Transverse colon (tissue), 4 donors: ENCODE measurements at regions not wholly inside any gene's neighbourhood (a gene's known extent, or its start where the extent isn't known, plus 50 kb on each side); places are given as distances from the start of the nearest gene placed in this dataset.
"Not testable (repeated sequence)": the region's sequence is repeated elsewhere in the genome, so short reads cannot be mapped to it uniquely, and the experiment has no call there.

ENCODE experiments used
- EP300 ChIP-seq: sonication (generic); formaldehyde crosslinking; IDR thresholded peaks from one replicate; pipeline ENCODE4 v1.6.1; 2017; ENCODE audit warnings: antibody characterized with exemption, low read depth
- POLR2A ChIP-seq: fragments of 450-650 bp; IDR thresholded peaks from one replicate; pipeline ENCODE4 v1.6.1; 2016; ENCODE audit warnings: antibody characterized with exemption, mild to moderate bottlenecking, moderate library complexity
- POLR2AphosphoS5 ChIP-seq, 3 donors: sonication (generic); formaldehyde crosslinking; IDR thresholded peaks; one replicate each; pipeline ENCODE4 v1.6.1; 2016; ENCODE audit warnings: antibody characterized with exemption in 3 of 3
- TF ChIP-seq, protein P1 (sequence below), 5 experiments: fragments of 200-600 bp in 3 of 5; fragments of 450-650 bp in 2 of 5; sonication (generic) in 3 of 5; IDR thresholded peaks; 1 replicate in 2 of 5; 2 replicates in 3 of 5; pipeline ENCODE4 v1.5.1; 2016 to 2017; ENCODE audit warnings: antibody characterized with exemption in 5 of 5, inconsistent platforms in 3 of 5, mild to moderate bottlenecking in 2 of 5, moderate library complexity in 1 of 5

DNA sequence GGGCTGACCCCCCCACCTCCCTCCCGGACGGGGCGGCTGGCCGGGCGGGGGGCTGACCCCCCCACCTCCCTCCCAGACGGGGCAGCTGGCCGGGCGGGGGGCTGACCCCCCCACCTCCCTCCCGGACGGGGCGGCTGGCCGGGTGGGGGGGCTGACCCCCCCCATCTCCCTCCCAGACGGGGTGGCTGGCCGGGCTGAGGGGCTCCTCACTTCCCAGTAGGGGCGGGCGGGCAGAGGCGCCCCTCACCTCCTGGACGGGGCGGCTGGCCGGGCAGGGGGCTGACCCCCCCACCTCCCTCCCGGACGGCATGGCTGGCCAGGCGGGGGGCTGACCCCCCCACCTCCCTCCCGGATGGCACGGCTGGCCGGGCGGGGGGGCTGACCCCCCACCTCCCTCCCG, 115.7 kb downstream of the MIAT start:
- TF ChIP-seq, protein P1, sequence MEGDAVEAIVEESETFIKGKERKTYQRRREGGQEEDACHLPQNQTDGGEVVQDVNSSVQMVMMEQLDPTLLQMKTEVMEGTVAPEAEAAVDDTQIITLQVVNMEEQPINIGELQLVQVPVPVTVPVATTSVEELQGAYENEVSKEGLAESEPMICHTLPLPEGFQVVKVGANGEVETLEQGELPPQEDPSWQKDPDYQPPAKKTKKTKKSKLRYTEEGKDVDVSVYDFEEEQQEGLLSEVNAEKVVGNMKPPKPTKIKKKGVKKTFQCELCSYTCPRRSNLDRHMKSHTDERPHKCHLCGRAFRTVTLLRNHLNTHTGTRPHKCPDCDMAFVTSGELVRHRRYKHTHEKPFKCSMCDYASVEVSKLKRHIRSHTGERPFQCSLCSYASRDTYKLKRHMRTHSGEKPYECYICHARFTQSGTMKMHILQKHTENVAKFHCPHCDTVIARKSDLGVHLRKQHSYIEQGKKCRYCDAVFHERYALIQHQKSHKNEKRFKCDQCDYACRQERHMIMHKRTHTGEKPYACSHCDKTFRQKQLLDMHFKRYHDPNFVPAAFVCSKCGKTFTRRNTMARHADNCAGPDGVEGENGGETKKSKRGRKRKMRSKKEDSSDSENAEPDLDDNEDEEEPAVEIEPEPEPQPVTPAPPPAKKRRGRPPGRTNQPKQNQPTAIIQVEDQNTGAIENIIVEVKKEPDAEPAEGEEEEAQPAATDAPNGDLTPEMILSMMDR (IDR thresholded peaks at IDR 0.05) = not testable (repeated sequence)
- TF ChIP-seq EP300; POLR2A; POLR2AphosphoS5 (IDR thresholded peaks at IDR 0.05): not testable (repeated sequence)
